ENCODE measurements at regions not wholly inside any gene's neighbourhood (a gene's known extent, or its start where the extent isn't known, plus 50 kb on each side); places are given as distances from the start of the nearest gene placed in this dataset.

GRCh38 chr4:111775556-111776297 is 369.5 kb upstream of the FAM241A start:
- POLR2A ChIA-PET, result interaction anchor here (0.6 kb wide), 1 partner anchor 50 kb away, joined by 3 read pairs; no protein-coding TSS in a partner anchor
- Histone ChIP-seq H3K9ac (ENCODE audit: insufficient read depth in 1 of 2, low read depth in 2 of 2, low read length in 2 of 2) (no peak overlapping the region), H3K4me1 (replicated peaks in 1 of 2; ENCODE audit: control insufficient read depth in 2 of 2, insufficient read depth in 2 of 2, low read length in 2 of 2) (no peaks in the 10 kb centered on the region), H3K4me3 (no peak overlapping the region), H3K79me2 (ENCODE audit: control insufficient read depth, insufficient read depth, low read length) (no peaks in the 10 kb centered on the region), H3K27ac (ENCODE audit: extremely low read depth, low read depth, low read length) (no peak overlapping the region), H4K20me1 (replicated peaks; ENCODE audit: control insufficient read depth, insufficient read depth, low read length) (no peaks in the 10 kb centered on the region), H3K9me3 (replicated peaks; ENCODE audit: control insufficient read depth, insufficient read depth, low read depth, low read length) (no peaks in the 10 kb centered on the region), H2AFZ (ENCODE audit: low read depth, low read length) (no peak overlapping the region), H3K27me3 (ENCODE audit: control insufficient read depth in 2 of 2, insufficient read depth in 2 of 2, low read length in 2 of 2) (no peaks in the 10 kb centered on the region), H3K9me1 (ENCODE audit: control insufficient read depth, insufficient read depth, low read length) (no peaks in the 10 kb centered on the region), H3K36me3 (ENCODE audit: control insufficient read depth, insufficient read depth, low read length) (no peaks in the 10 kb centered on the region), H3K4me2 (ENCODE audit: insufficient read depth, low read length) (no peak overlapping the region)
- WGBS (ENCODE audit: insufficient coverage, low coverage, missing lambda C conversion rate), result 0% methylated on average over 4 of the region's 4 CpGs
- ATAC-seq, result no peak
- TF ChIP-seq ADNP (tag; IDR thresholded peaks at IDR 0.05), result no peak
- TF ChIP-seq ZNF174 (CRISPR knock-in tag; IDR thresholded peaks at IDR 0.05), result no peak
- no peak for TF ChIP-seq PHTF2 (CRISPR knock-in tag; IDR thresholded peaks at IDR 0.05)
- no peak for TF ChIP-seq CREBBP (IDR thresholded peaks at IDR 0.05; ENCODE audit: low read depth, low read length)
- no peak for TF ChIP-seq MITF (IDR thresholded peaks at IDR 0.05)
- no peak for FAIRE-seq
- intact Hi-C loops (cut with micrococcal nuclease), result no loop called here
- CTCF ChIA-PET (ENCODE audit: low intra/inter-chr PET ratio), result no interaction called here
- DNase-seq (ENCODE audit: extremely low read depth in 1 of 4, low spot score in 3 of 4), result no peak
- in situ Hi-C loops (cut with MboI), result no loop called here
- BruUV-seq (replicated peaks), result no TSS peak
